ENCODE measurements at regions not wholly inside any gene's neighbourhood (a gene's known extent, or its start where the extent isn't known, plus 50 kb on each side); places are given as distances from the start of the nearest gene placed in this dataset.

DNA sequence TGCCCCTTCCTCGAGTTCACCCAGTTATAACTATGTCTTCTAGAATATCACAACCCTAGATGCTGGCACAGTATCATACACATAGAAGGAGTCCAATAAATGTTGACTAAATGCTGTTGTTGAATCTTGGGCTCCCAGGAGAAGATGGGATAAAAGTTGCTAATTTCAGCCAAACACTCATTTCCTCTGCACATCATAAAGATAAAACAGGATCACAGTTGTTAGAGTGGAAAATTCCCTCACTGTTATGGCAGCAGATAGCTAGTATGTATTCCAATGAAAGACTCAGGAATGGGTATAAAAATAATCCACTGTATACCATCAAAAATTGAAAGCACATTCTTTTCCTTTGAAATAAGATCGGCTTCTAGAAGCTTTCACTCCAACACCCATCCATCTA lies 294.9 kb upstream of the TSHZ2 start:
- no peak for DNase-seq (ENCODE audit: low read depth, low spot score)
- TF ChIP-seq, protein P1, sequence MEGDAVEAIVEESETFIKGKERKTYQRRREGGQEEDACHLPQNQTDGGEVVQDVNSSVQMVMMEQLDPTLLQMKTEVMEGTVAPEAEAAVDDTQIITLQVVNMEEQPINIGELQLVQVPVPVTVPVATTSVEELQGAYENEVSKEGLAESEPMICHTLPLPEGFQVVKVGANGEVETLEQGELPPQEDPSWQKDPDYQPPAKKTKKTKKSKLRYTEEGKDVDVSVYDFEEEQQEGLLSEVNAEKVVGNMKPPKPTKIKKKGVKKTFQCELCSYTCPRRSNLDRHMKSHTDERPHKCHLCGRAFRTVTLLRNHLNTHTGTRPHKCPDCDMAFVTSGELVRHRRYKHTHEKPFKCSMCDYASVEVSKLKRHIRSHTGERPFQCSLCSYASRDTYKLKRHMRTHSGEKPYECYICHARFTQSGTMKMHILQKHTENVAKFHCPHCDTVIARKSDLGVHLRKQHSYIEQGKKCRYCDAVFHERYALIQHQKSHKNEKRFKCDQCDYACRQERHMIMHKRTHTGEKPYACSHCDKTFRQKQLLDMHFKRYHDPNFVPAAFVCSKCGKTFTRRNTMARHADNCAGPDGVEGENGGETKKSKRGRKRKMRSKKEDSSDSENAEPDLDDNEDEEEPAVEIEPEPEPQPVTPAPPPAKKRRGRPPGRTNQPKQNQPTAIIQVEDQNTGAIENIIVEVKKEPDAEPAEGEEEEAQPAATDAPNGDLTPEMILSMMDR (conservative IDR thresholded peaks at IDR 0.05) = no peak
- H3K27ac Mint-ChIP-seq (ENCODE audit: unreplicated experiment) = no peak overlapping the region

GRCh38 chr20:52676283-52676995 lies 295.7 kb upstream of the TSHZ2 start:
- DNase-seq (ENCODE audit: low read depth, low spot score) = no peak
- Mint-ChIP-seq H3K36me3 (ENCODE audit: low read depth) (no peaks in the 10 kb centered on the region), H3K4me1 (peaks cover 11% of the 10 kb centered on the region), H3K27me3 (ENCODE audit: low read depth) (no peaks in the 10 kb centered on the region), H3K4me3 (no peak overlapping the region), H3K9me3 (no peaks in the 10 kb centered on the region), H3K27ac (ENCODE audit: unreplicated experiment) (no peak overlapping the region)
- TF ChIP-seq, protein P1 (conservative IDR thresholded peaks at IDR 0.05) = no peak

More for the DNA sequence above, 294.9 kb upstream of the TSHZ2 start:
- no peaks in the 10 kb centered on the region for H3K27me3 Mint-ChIP-seq (ENCODE audit: low read depth)
- H3K9me3 Mint-ChIP-seq = no peaks in the 10 kb centered on the region
- peaks cover 2% of the 10 kb centered on the region for H3K36me3 Mint-ChIP-seq (ENCODE audit: low read depth)
- no peak overlapping the region for H3K4me3 Mint-ChIP-seq
- peaks cover 11% of the 10 kb centered on the region for H3K4me1 Mint-ChIP-seq

DNA sequence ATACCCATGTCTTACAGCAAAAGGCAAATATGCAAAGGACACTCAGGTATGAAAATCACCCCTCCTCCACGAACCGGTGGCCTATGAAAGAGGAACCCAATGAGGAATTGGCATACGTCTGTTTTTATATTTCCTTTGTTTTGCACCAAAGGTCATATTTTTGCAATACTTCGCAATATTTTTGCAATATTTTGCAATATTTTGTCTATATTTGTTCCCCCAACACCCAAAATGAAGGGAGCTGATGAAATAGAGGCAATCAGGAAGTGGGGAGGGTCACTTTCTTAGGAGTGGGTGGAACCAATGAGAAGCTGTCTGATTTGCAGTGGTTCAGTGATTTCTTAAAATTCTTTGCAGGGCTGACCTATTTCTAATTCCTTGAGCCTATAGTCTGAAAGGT lies 296.8 kb upstream of the TSHZ2 start:
- no peaks in the 10 kb centered on the region for H3K27me3 Mint-ChIP-seq (ENCODE audit: low read depth)
- TF ChIP-seq, protein P1 (conservative IDR thresholded peaks at IDR 0.05) = no peak
- no peak overlapping the region for H3K27ac Mint-ChIP-seq (ENCODE audit: unreplicated experiment)

DNA sequence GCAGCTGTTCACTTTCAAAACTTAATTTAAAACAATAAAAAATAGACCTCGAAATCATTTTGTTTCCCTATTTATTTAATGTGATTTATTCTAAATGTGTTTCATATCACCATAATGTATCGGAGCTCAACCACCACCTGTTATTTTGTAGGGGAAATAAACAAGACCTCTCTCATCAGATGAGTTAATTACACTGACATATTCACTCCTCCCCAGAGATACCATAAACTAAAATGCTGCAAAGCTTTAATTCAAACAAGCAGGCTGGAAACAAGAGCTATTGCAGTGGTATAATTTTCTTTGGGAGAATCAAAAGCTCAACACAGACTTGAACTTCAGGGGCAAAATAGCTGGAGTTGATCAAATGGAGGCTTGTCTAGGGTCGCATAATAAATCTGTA lies 303.5 kb upstream of the TSHZ2 start:
- H3K9me3 Mint-ChIP-seq = no peaks in the 10 kb centered on the region
- H3K36me3 Mint-ChIP-seq (ENCODE audit: low read depth) = no peaks in the 10 kb centered on the region
- TF ChIP-seq, protein P1 (conservative IDR thresholded peaks at IDR 0.05) = no peak
- DNase-seq (ENCODE audit: low read depth, low spot score) = no peak
- H3K27me3 Mint-ChIP-seq (ENCODE audit: low read depth) = peaks cover 4% of the 10 kb centered on the region
- no peak overlapping the region for H3K27ac Mint-ChIP-seq (ENCODE audit: unreplicated experiment)
- H3K4me3 Mint-ChIP-seq = no peak overlapping the region
- no peaks in the 10 kb centered on the region for H3K4me1 Mint-ChIP-seq

More for the DNA sequence above, 296.8 kb upstream of the TSHZ2 start:
- Mint-ChIP-seq H3K4me1 (peaks cover 11% of the 10 kb centered on the region), H3K36me3 (ENCODE audit: low read depth) (no peaks in the 10 kb centered on the region), H3K9me3 (no peaks in the 10 kb centered on the region), H3K4me3 (no peak overlapping the region)
- no peak for DNase-seq (ENCODE audit: low read depth, low spot score)

- Mint-ChIP-seq H3K36me3 (ENCODE audit: low read depth) (no peaks in the 10 kb centered on the region), H3K27ac (ENCODE audit: unreplicated experiment) (no peak overlapping the region), H3K27me3 (ENCODE audit: low read depth) (peaks cover 4% of the 10 kb centered on the region), H3K4me1 (no peaks in the 10 kb centered on the region), H3K4me3 (no peak overlapping the region), H3K9me3 (peaks cover 3% of the 10 kb centered on the region)
- no peak for DNase-seq (ENCODE audit: low read depth, low spot score)
- TF ChIP-seq, protein P1 (conservative IDR thresholded peaks at IDR 0.05) = no peak
These were observed 304.8 kb upstream of the TSHZ2 start for GRCh38 chr20:52667358-52667757.

All from neural crest cell (in vitro differentiated cells).